MG63 (cell line): ENCODE measurements at regions not wholly inside any gene's neighbourhood (a gene's known extent, or its start where the extent isn't known, plus 50 kb on each side); places are given as distances from the start of the nearest gene placed in this dataset.
"Not testable (repeated sequence)": the region's sequence is repeated elsewhere in the genome, so short reads cannot be mapped to it uniquely, and the experiment has no call there.

Source experiments
- DNase-seq: peaks from one replicate; pipeline ENCODE4 v3.0.0-alpha.2; 2020
- H3K27me3 ChIP-seq: fragments of 250-450 bp; sonication (Bioruptor Pico); 2 replicates; pipeline ENCODE4 v1.5.1; 2020; ENCODE audit warnings: mild to moderate bottlenecking, moderate library complexity
- H3K36me3 ChIP-seq: fragments of 250-450 bp; sonication (Bioruptor Pico); 2 replicates; pipeline ENCODE4 v1.5.1; 2020; ENCODE audit warnings: mild to moderate bottlenecking, moderate library complexity
- H3K4me3 ChIP-seq: fragments of 250-450 bp; sonication (Bioruptor Pico); 2 replicates; pipeline ENCODE4 v1.5.1; 2020; ENCODE audit warnings: mild to moderate bottlenecking, moderate library complexity
- H3K9me3 ChIP-seq: fragments of 250-450 bp; sonication (Bioruptor Pico); 2 replicates; pipeline ENCODE4 v1.5.1; 2020; ENCODE audit warnings: mild to moderate bottlenecking, moderate library complexity

DNA sequence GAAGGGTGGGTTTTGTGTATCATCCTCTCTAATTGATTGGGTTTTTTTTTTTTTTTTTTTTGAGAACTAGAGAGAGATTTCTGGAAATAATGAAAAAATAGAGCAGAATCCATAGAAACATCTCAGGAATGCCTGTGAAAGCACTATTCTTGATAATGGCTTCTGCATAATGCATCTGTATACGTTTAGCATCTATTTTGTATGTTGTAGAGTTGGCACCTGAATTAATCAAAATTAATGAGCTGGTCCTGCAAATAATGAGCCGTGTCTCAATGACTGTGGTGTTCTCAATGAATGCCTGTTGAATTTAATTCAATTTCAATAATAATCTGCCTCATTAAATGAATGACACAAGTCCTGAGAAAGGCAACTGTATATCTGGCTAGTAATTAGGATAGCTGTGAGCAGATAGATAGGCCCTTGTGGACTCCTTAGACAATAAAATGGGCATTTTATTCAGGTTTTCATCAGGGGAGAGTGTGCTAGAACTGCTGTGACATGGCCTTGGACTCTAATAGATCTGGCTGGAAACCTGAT is 70.5 kb upstream of the WDR72 start:
- Histone ChIP-seq H3K27me3 (no peaks in the 10 kb centered on the region), H3K9me3 (no peaks in the 10 kb centered on the region), H3K4me3 (no peak overlapping the region), H3K36me3 (no peaks in the 10 kb centered on the region)
- DNase-seq, result no peak

DNA sequence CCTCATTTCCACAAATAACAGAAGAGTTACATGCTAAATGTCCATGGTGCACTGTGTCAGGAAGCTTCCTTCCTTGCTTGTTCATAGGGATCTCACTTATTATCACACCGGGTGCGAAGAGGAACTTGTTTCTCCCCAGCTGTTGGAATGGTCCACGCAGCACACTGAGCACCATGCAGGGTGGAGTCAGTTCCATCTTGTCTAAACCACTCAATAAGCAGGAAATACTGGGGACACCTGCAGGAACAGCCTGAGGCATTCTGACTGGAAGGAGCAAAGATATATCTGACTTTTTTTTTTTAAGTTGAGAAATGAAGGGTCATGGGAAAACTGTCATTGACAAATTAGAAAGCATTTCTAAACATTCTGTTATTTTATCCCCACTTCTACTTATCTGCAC is 70.0 kb upstream of the WDR72 start:
- no peak for DNase-seq
- Histone ChIP-seq H3K9me3 (no peaks in the 10 kb centered on the region), H3K36me3 (no peaks in the 10 kb centered on the region), H3K4me3 (no peak overlapping the region), H3K27me3 (no peaks in the 10 kb centered on the region)

DNA sequence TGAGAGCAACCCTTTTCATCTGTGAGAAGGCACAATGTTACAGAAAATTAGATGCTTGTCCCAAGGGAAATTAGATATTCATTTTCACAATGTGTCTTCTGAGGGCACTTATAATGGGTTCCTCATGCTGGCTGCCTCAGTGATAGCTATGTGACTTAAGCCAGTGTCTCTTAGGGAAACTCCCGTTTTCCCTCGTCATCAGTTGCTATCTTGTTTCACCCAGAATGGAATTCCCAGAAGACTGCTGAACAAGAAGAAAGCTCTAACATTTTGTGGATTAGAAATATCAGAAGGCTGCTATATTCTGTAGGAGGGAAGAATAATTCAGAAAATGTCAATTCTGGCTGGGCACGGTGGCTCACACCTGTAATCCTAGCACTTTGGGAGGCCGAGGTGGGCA is 67.9 kb upstream of the WDR72 start:
- H3K9me3 ChIP-seq, result no peaks in the 10 kb centered on the region
- H3K4me3 ChIP-seq, result no peak overlapping the region
- no peak for DNase-seq
- H3K36me3 ChIP-seq, result no peaks in the 10 kb centered on the region
- no peaks in the 10 kb centered on the region for H3K27me3 ChIP-seq

DNA sequence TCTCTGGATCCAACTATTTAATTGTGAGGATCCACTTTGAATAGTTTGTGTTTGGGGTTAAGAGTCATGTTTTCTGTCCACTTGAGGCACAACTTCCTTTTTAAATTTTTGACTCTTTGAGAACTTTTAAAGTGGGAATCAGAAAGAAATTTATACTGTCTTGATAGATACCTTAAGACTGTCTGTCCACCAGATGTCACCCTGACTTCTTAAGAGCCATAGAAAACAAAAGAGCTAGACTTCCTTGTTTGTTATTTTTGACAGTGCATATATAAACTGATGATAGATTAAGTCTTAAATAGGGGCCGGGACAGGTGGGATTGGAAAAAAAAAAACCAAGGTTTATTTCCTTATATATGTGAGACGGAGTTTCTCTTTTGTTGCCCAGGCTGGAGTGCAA is 52.1 kb upstream of the WDR72 start:
- Histone ChIP-seq H3K9me3 (no peaks in the 10 kb centered on the region), H3K36me3 (no peaks in the 10 kb centered on the region), H3K27me3 (peaks cover 2% of the 10 kb centered on the region; the same call in 1 of the 2 replicates), H3K4me3 (no peak overlapping the region)
- DNase-seq, result no peak

DNA sequence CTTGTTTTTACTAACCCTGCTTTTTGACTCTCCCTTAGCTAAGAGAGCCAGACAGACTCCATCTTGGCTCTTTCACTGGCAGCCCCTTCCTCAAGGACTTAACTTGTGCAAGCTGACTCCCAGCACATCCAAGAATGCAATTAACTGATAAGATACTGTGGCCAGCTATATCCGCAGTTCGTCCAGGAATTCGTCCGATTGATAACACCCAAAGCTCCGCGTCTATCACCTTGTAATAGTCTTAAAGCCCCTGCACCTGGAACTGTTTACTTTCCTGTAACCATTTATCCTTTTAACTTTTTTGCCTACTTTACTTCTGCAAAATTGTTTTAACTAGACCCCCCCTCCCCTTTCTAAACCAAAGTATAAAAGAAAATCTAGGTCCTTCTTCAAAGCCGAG is 50.8 kb upstream of the WDR72 start:
- not testable (repeated sequence) for H3K27me3 ChIP-seq, H3K4me3 ChIP-seq, H3K9me3 ChIP-seq, H3K36me3 ChIP-seq, DNase-seq
